Ovary (tissue), 3 donors: ENCODE measurements at regions not wholly inside any gene's neighbourhood (a gene's known extent, or its start where the extent isn't known, plus 50 kb on each side); places are given as distances from the start of the nearest gene placed in this dataset.

Experiments used
- CTCF ChIP-seq, 3 donors: fragments of 450-650 bp in 2 of 3; fragments of 200-600 bp in 1 of 3; IDR thresholded peaks; one replicate each; pipeline versions ENCODE4 v1.5.1 to v1.8.0; 2016 to 2022; ENCODE audit warnings: antibody characterized with exemption in 3 of 3, mild to moderate bottlenecking in 1 of 3
- POLR2A ChIP-seq: fragments of 450-650 bp; IDR thresholded peaks from one replicate; pipeline ENCODE4 v1.6.1; 2017; ENCODE audit warnings: antibody characterized with exemption, mild to moderate bottlenecking, moderate library complexity
- donor health status: DM: no; HTN: no; CAD: no.

DNA sequence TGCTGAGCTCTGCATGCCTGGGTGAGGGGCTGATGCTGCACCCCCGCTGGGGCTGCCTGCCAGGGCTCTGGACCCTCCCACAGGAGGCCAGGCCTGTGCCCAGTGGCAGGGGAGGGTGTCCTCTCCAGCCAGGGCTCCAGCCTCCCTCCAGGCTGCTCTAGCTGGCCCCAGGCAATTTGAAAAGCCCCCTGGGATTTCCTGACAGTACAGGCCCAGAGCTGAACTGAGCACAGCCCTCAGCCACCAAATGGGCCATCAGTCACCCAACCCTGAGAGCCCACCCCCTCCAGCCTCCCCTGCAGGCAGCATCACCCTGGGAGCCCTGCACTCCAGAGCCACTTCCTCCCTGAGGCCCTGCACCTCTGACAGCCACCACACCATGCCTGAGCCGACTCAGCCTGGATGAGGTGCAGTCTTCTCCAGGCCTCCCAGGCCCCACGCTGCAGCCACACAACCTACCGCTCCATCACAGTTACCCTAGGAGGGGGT is 101.8 kb upstream of the RET start:
- TF ChIP-seq CTCF (IDR thresholded peaks at IDR 0.05) (no peak), POLR2A (no peak)
